Glomerular visceral epithelial cell (primary cell): ENCODE measurements at regions not wholly inside any gene's neighbourhood (a gene's known extent, or its start where the extent isn't known, plus 50 kb on each side); places are given as distances from the start of the nearest gene placed in this dataset.

Experiments used
- DNase-seq: peaks from one replicate; pipeline ENCODE4 v3.0.0-alpha.2; 2016; ENCODE audit errors: extremely low spot score

- no peak for DNase-seq
Observed at GRCh38 chr2:239536186-239536585, 135.4 kb upstream of the HDAC4 start.

GRCh38 chr2:239535413-239536144 lies 134.8 kb upstream of the HDAC4 start:
- no peak for DNase-seq

GRCh38 chr2:239534581-239535412 lies 134.0 kb upstream of the HDAC4 start:
- no peak for DNase-seq

- DNase-seq: no peak
Observed at GRCh38 chr2:239533569-239534316, 132.9 kb upstream of the HDAC4 start.

- DNase-seq: peak; percentile 26
Observed at GRCh38 chr2:239532859-239533258, 132.0 kb upstream of the HDAC4 start.

- no peak for DNase-seq
Observed at GRCh38 chr2:239532250-239532649, 131.4 kb upstream of the HDAC4 start.

- no peak for DNase-seq
Observed at GRCh38 chr2:239531456-239532241, 130.8 kb upstream of the HDAC4 start.

- DNase-seq: no peak
Observed at GRCh38 chr2:239530749-239531316, 130.0 kb upstream of the HDAC4 start.

GRCh38 chr2:239529313-239530015 lies 128.6 kb upstream of the HDAC4 start:
- no peak for DNase-seq

GRCh38 chr2:239528883-239529282 lies 128.1 kb upstream of the HDAC4 start:
- DNase-seq: no peak

- no peak for DNase-seq
Observed at GRCh38 chr2:239528146-239528545, 127.3 kb upstream of the HDAC4 start.

- no peak for DNase-seq
Observed at GRCh38 chr2:239526666-239527415, 126.0 kb upstream of the HDAC4 start.

GRCh38 chr2:239526038-239526437 lies 125.2 kb upstream of the HDAC4 start:
- no peak for DNase-seq

- DNase-seq: no peak
Observed at GRCh38 chr2:239523954-239524330, 123.1 kb upstream of the HDAC4 start.

GRCh38 chr2:239523147-239523953 lies 122.5 kb upstream of the HDAC4 start:
- no peak for DNase-seq

GRCh38 chr2:239522740-239523119 lies 121.9 kb upstream of the HDAC4 start:
- no peak for DNase-seq

GRCh38 chr2:239522002-239522739 lies 121.4 kb upstream of the HDAC4 start:
- no peak for DNase-seq

- no peak for DNase-seq
Observed at GRCh38 chr2:239521518-239521815, 120.6 kb upstream of the HDAC4 start.
